ENCODE measurements at regions not wholly inside any gene's neighbourhood (a gene's known extent, or its start where the extent isn't known, plus 50 kb on each side); places are given as distances from the start of the nearest gene placed in this dataset.

- Histone ChIP-seq H3K27me3 (ENCODE audit: insufficient read depth, low read depth) (no peaks in the 10 kb centered on the region), H3K4me2 (no peak overlapping the region), H3K9me3 (ENCODE audit: insufficient read depth, low read depth) (0 out of 2 replicates have a peak, but pooled peaks cover 5% of the 10 kb centered on the region), H3K27ac (no peak overlapping the region), H3K36me3 (ENCODE audit: low read depth) (no peaks in the 10 kb centered on the region), H3K9me2 (ENCODE audit: insufficient read depth) (no peaks in the 10 kb centered on the region), H3K79me2 (ENCODE audit: low read depth) (no peaks in the 10 kb centered on the region), H3K4me1 (replicated peaks; ENCODE audit: insufficient read depth) (no peaks in the 10 kb centered on the region), H3F3A (ENCODE audit: insufficient read depth, low read depth) (no peaks in the 10 kb centered on the region), H2AFZ (no peak overlapping the region), H4K20me1 (ENCODE audit: insufficient read depth) (no peaks in the 10 kb centered on the region), H3K4me3 (no peak overlapping the region)
- POLR2A ChIA-PET (ENCODE audit: unreplicated experiment): no interaction called here
- TF ChIP-seq CTCF (conservative IDR thresholded peaks at IDR 0.05) (no peak), EZH2 (IDR thresholded peaks at IDR 0.05; ENCODE audit: low read depth) (no peak)
- BruUV-seq (replicated peaks): no TSS peak
- no peak for DNase-seq
- intact Hi-C loops (cut with micrococcal nuclease; ENCODE audit: unreplicated experiment): no loop called here
- CTCF ChIA-PET: no interaction called here
These were observed 106.9 kb upstream of the SLC8A1 start for GRCh38 chr2:40558761-40559160.

GRCh38 chr2:40559175-40559574 lies 107.3 kb upstream of the SLC8A1 start:
- Histone ChIP-seq H3K27ac (no peak overlapping the region), H2AFZ (no peak overlapping the region), H3K4me2 (no peak overlapping the region), H3F3A (ENCODE audit: insufficient read depth, low read depth) (no peaks in the 10 kb centered on the region), H3K36me3 (ENCODE audit: low read depth) (no peaks in the 10 kb centered on the region), H3K79me2 (ENCODE audit: low read depth) (no peaks in the 10 kb centered on the region), H4K20me1 (ENCODE audit: insufficient read depth) (no peaks in the 10 kb centered on the region), H3K9me2 (ENCODE audit: insufficient read depth) (no peaks in the 10 kb centered on the region), H3K4me1 (replicated peaks; ENCODE audit: insufficient read depth) (no peaks in the 10 kb centered on the region), H3K4me3 (no peak overlapping the region), H3K27me3 (ENCODE audit: insufficient read depth, low read depth) (no peaks in the 10 kb centered on the region), H3K9me3 (ENCODE audit: insufficient read depth, low read depth) (0 out of 2 replicates have a peak, but pooled peaks cover 5% of the 10 kb centered on the region)
- POLR2A ChIA-PET (ENCODE audit: unreplicated experiment): no interaction called here
- no TSS peak for BruUV-seq (replicated peaks)
- CTCF ChIA-PET: no interaction called here
- no peak for DNase-seq
- TF ChIP-seq CTCF (conservative IDR thresholded peaks at IDR 0.05) (no peak), EZH2 (IDR thresholded peaks at IDR 0.05; ENCODE audit: low read depth) (no peak)
- intact Hi-C loops (cut with micrococcal nuclease; ENCODE audit: unreplicated experiment): no loop called here

GRCh38 chr2:40564184-40564583 lies 112.3 kb upstream of the SLC8A1 start:
- CTCF ChIA-PET: no interaction called here
- no peak for DNase-seq
- no peak overlapping the region for H3K4me3 ChIP-seq
- BruUV-seq (replicated peaks): no TSS peak
- no peaks in the 10 kb centered on the region for H4K20me1 ChIP-seq (ENCODE audit: insufficient read depth)
- no peaks in the 10 kb centered on the region for H3K36me3 ChIP-seq (ENCODE audit: low read depth)
- no peaks in the 10 kb centered on the region for H3K9me2 ChIP-seq (ENCODE audit: insufficient read depth)
- H3K27ac ChIP-seq: no peak overlapping the region
- H3K27me3 ChIP-seq (ENCODE audit: insufficient read depth, low read depth): no peaks in the 10 kb centered on the region
- no peak overlapping the region for H2AFZ ChIP-seq
- TF ChIP-seq CTCF (conservative IDR thresholded peaks at IDR 0.05): no peak
- TF ChIP-seq EZH2 (IDR thresholded peaks at IDR 0.05; ENCODE audit: low read depth): no peak
- POLR2A ChIA-PET (ENCODE audit: unreplicated experiment): interaction anchor here (0.6 kb wide), 1 partner anchor 712 kb away, joined by 4 read pairs; no protein-coding TSS in a partner anchor
- no peaks in the 10 kb centered on the region for H3K4me1 ChIP-seq (replicated peaks; ENCODE audit: insufficient read depth)
- intact Hi-C loops (cut with micrococcal nuclease; ENCODE audit: unreplicated experiment): no loop called here
- no peaks in the 10 kb centered on the region for H3K79me2 ChIP-seq (ENCODE audit: low read depth)
- H3F3A ChIP-seq (ENCODE audit: insufficient read depth, low read depth): no peaks in the 10 kb centered on the region
- H3K4me2 ChIP-seq: no peak overlapping the region
- H3K9me3 ChIP-seq (ENCODE audit: insufficient read depth, low read depth): 0 out of 2 replicates have a peak, but pooled peaks cover 3% of the 10 kb centered on the region

Measured in PC-9 (cell line).